GM21786 (cell line): ENCODE measurements at regions not wholly inside any gene's neighbourhood (a gene's known extent, or its start where the extent isn't known, plus 50 kb on each side); places are given as distances from the start of the nearest gene placed in this dataset.

Experiments
- ATAC-seq: cut with Tn5 transposase; IDR thresholded peaks from one replicate; pipeline ENCODE4 v1.9.1; 2021; ENCODE audit not compliant: unreplicated experiment

- no peak for ATAC-seq
Observed at GRCh38 chr2:176592216-176592615, 323.0 kb downstream of the MTX2 start.

GRCh38 chr2:176595986-176596385 is 326.7 kb downstream of the MTX2 start:
- ATAC-seq = no peak

- no peak for ATAC-seq
Observed at GRCh38 chr2:176597916-176598315, 328.7 kb downstream of the MTX2 start.

GRCh38 chr2:176598351-176598750 is 329.1 kb downstream of the MTX2 start:
- no peak for ATAC-seq

GRCh38 chr2:176599796-176600485 is 330.7 kb downstream of the MTX2 start:
- no peak for ATAC-seq

GRCh38 chr2:176601066-176601465 is 331.8 kb downstream of the MTX2 start:
- no peak for ATAC-seq

- no peak for ATAC-seq
Observed at GRCh38 chr2:176612036-176612435, 342.8 kb downstream of the MTX2 start.

- ATAC-seq = no peak
Observed at GRCh38 chr2:176612736-176613135, 343.5 kb downstream of the MTX2 start.

- ATAC-seq = no peak
Observed at GRCh38 chr2:176613323-176613987, 344.2 kb downstream of the MTX2 start.

- no peak for ATAC-seq
Observed at GRCh38 chr2:176614049-176614448, 344.8 kb downstream of the MTX2 start.

- ATAC-seq = no peak
Observed at GRCh38 chr2:176614930-176615329, 345.7 kb downstream of the MTX2 start.

GRCh38 chr2:176619504-176619903 is 350.3 kb downstream of the MTX2 start:
- ATAC-seq = no peak

- ATAC-seq = no peak
Observed at GRCh38 chr2:176621350-176621749, 352.1 kb downstream of the MTX2 start.

- no peak for ATAC-seq
Observed at GRCh38 chr2:176622792-176623191, 353.6 kb downstream of the MTX2 start.

GRCh38 chr2:176626796-176627195 is 357.6 kb downstream of the MTX2 start:
- no peak for ATAC-seq

GRCh38 chr2:176628438-176628837 is 359.2 kb downstream of the MTX2 start:
- no peak for ATAC-seq

- ATAC-seq = no peak
Observed at GRCh38 chr2:176633754-176634153, 364.5 kb downstream of the MTX2 start.

GRCh38 chr2:176636401-176636800 is 367.2 kb downstream of the MTX2 start:
- ATAC-seq = no peak

GRCh38 chr2:176637142-176637485 is 367.9 kb downstream of the MTX2 start:
- ATAC-seq = no peak

- peak; percentile 29 for ATAC-seq
Observed at GRCh38 chr2:176637486-176638166, 368.4 kb downstream of the MTX2 start.

GRCh38 chr2:176638167-176639015 is 369.1 kb downstream of the MTX2 start:
- peak; percentile 88 for ATAC-seq

GRCh38 chr2:176639016-176639343 is 369.7 kb downstream of the MTX2 start:
- no peak for ATAC-seq
